Trophoblast cell (in vitro differentiated cells and primary cell): ENCODE measurements at regions not wholly inside any gene's neighbourhood (a gene's known extent, or its start where the extent isn't known, plus 50 kb on each side); places are given as distances from the start of the nearest gene placed in this dataset.

Experiments used
- DNase-seq, 2 donors: peaks; one replicate each; pipeline ENCODE4 v3.0.0-alpha.2; 2016
- H2AFZ ChIP-seq: 2 replicates; pipeline ENCODE4 v1.6.1; 2013; ENCODE audit warnings: low read length, moderate library complexity, mild to moderate bottlenecking; ENCODE audit not compliant: insufficient read depth, poor library complexity
- H2AK5ac ChIP-seq: 2 replicates; pipeline ENCODE4 v1.6.1; 2013; ENCODE audit warnings: mild to moderate bottlenecking, low read length
- H2BK120ac ChIP-seq: 2 replicates; pipeline ENCODE4 v1.6.1; 2013; ENCODE audit warnings: low read length, mild to moderate bottlenecking, moderate library complexity; ENCODE audit not compliant: insufficient read depth, poor library complexity
- H2BK12ac ChIP-seq: 2 replicates; pipeline ENCODE4 v1.6.1; 2013; ENCODE audit warnings: mild to moderate bottlenecking, low read length, moderate library complexity
- H2BK5ac ChIP-seq: 2 replicates; pipeline ENCODE4 v1.6.1; 2013; ENCODE audit warnings: low read length, low read depth, moderate library complexity, mild to moderate bottlenecking; ENCODE audit not compliant: poor library complexity
- H3K14ac ChIP-seq: 2 replicates; pipeline ENCODE4 v1.6.1; 2013; ENCODE audit warnings: mild to moderate bottlenecking, low read length
- H3K18ac ChIP-seq: 2 replicates; pipeline ENCODE4 v1.6.1; 2013; ENCODE audit warnings: mild to moderate bottlenecking, low read length
- H3K23ac ChIP-seq: 2 replicates; pipeline ENCODE4 v1.6.1; 2013; ENCODE audit warnings: low read length
- H3K27ac ChIP-seq: 2 replicates; pipeline ENCODE4 v1.5.1; 2013; ENCODE audit warnings: low read depth, mild to moderate bottlenecking, inconsistent platforms, low read length, moderate library complexity
- H3K27me3 ChIP-seq: 2 replicates; pipeline ENCODE4 v1.6.1; 2013; ENCODE audit warnings: inconsistent platforms, mild to moderate bottlenecking, low read length, moderate library complexity; ENCODE audit not compliant: insufficient read depth
- H3K36me3 ChIP-seq, 2 experiments: 1 replicate in 1 of 2; 2 replicates in 1 of 2; pipeline ENCODE4 v1.6.1; 2013; ENCODE audit warnings: low read length in 2 of 2, mild to moderate bottlenecking in 2 of 2, moderate library complexity in 1 of 2; ENCODE audit not compliant: insufficient read depth in 2 of 2, control insufficient read depth in 1 of 2
- H3K4ac ChIP-seq: 2 replicates; pipeline ENCODE4 v1.6.1; 2013; ENCODE audit warnings: low read depth, mild to moderate bottlenecking, low read length, moderate library complexity
- H3K4me1 ChIP-seq, 2 experiments: 1 replicate in 1 of 2; 2 replicates in 1 of 2; pipeline ENCODE4 v1.6.1; 2013; ENCODE audit warnings: low read length in 2 of 2, mild to moderate bottlenecking in 2 of 2, moderate library complexity in 1 of 2; ENCODE audit not compliant: insufficient read depth in 2 of 2, control insufficient read depth in 1 of 2
- H3K4me2 ChIP-seq: 2 replicates; pipeline ENCODE4 v1.6.1; 2013; ENCODE audit warnings: inconsistent platforms, mild to moderate bottlenecking, low read length, moderate library complexity
- H3K4me3 ChIP-seq: 2 replicates; pipeline ENCODE4 v1.5.1; 2013; ENCODE audit warnings: mild to moderate bottlenecking, low read depth, low read length, inconsistent platforms
- H3K79me1 ChIP-seq: one replicate; pipeline ENCODE4 v1.6.1; 2013; ENCODE audit warnings: low read length
- H3K79me2 ChIP-seq: 2 replicates; pipeline ENCODE4 v1.6.1; 2013; ENCODE audit warnings: low read length, mild to moderate bottlenecking; ENCODE audit not compliant: control insufficient read depth, insufficient read depth, poor library complexity
- H3K9ac ChIP-seq: 2 replicates; pipeline ENCODE4 v1.6.1; 2013; ENCODE audit warnings: mild to moderate bottlenecking, low read length
- H3K9me3 ChIP-seq: 2 replicates; pipeline ENCODE4 v1.6.1; 2013; ENCODE audit warnings: low read depth, mild to moderate bottlenecking, control low read depth, inconsistent platforms, low read length; ENCODE audit not compliant: insufficient read depth
- H4K12ac ChIP-seq: 2 replicates; pipeline ENCODE4 v1.6.1; 2013; ENCODE audit warnings: low read depth, mild to moderate bottlenecking, low read length, moderate library complexity
- H4K8ac ChIP-seq: 2 replicates; pipeline ENCODE4 v1.6.1; 2013; ENCODE audit warnings: low read depth, mild to moderate bottlenecking, low read length, moderate library complexity
- H4K91ac ChIP-seq: one replicate; pipeline ENCODE4 v1.6.1; 2013; ENCODE audit warnings: low read depth, mild to moderate bottlenecking, low read length, moderate library complexity
- WGBS: extraction: QIAGEN DNeasy Blood & Tissue Kit; methylation state at CpG from one replicate; pipeline ENCODE4 v1.1.7; 2013; ENCODE audit warnings: missing lambda C conversion rate; ENCODE audit not compliant: insufficient read length, insufficient coverage; ENCODE audit errors: extremely low coverage; 5-methylcytosine and 5-hydroxymethylcytosine counted together

DNA sequence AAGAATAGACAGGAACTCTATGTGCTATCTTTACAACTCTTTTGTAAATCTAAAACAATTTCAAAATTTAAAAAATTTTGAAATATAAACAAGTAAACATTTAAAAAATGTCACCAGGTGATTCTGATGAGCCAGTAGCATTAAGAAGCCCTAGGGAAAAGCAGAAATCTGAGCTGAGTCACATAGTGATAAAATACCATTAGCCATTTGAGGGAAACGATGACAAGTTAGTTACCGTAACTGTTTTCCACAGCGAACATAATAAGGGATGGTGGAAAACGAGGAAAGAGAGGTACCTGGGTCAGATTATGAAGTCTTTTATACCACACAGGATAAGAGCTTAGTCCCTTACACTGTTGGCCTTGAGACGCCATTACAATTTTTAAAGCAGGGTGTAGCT is 55.5 kb downstream of the PRR15 start:
- H3K9ac ChIP-seq = no peak overlapping the region

DNA sequence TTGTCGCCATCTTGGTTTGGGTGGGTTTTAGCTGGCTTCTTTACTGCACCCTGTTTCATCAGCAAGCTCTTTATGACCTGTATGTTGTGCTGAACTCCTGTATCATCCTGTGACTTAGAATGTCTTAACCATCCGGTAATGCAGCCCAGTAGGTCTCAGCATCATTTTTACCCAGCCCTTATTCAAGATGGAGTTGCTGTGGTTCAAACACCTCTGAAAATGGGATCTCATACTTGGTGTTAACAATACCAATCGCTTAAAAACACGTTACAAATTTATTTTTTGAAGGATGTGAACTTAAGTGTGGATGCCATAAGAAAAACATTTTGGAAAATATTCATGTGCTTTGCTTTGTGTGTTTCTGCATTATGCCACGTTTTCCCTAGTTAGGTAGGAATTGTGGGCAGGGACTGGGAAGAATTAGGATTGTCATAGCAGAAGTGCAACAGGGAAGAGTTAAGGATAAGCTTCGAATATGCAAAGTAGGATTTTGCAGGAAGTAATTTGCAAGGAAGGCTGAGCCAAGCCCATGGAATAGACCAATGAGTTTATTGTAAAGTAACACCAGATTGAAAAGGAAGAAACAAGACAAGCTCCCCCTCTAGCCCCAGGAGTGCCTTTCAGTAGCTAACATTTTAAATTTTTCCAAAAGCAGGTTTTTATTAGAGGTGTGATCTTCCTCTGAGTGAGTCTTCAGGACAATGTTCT is 56.4 kb downstream of the PRR15 start:
- H3K9ac ChIP-seq = no peak overlapping the region
- H3K79me1 ChIP-seq = no peaks in the 10 kb centered on the region
- H2BK12ac ChIP-seq = no peak overlapping the region
- no CpG with 5 or more reads among the region's 6 CpGs for WGBS
- H3K27me3 ChIP-seq = no peaks in the 10 kb centered on the region
- H3K18ac ChIP-seq = no peak overlapping the region
- no peak for DNase-seq
- H3K4me3 ChIP-seq = no peak overlapping the region
- H3K4ac ChIP-seq = no peak overlapping the region
- H3K36me3 ChIP-seq = no peaks in the 10 kb centered on the region
- H2AFZ ChIP-seq = no peak overlapping the region
- no peak overlapping the region for H3K27ac ChIP-seq
- H2BK120ac ChIP-seq = no peak overlapping the region
- H4K8ac ChIP-seq = no peak overlapping the region
- no peaks in the 10 kb centered on the region for H3K79me2 ChIP-seq
- H3K4me2 ChIP-seq = no peak overlapping the region
- H3K23ac ChIP-seq = no peak overlapping the region
- no peak overlapping the region for H2AK5ac ChIP-seq
- H4K91ac ChIP-seq = no peak overlapping the region
- H4K12ac ChIP-seq = no peak overlapping the region
- no peak overlapping the region for H3K14ac ChIP-seq
- no peaks in the 10 kb centered on the region for H3K9me3 ChIP-seq
- H3K4me1 ChIP-seq = peaks cover 5% of the 10 kb centered on the region in 2 experiments
- no peak overlapping the region for H2BK5ac ChIP-seq

More for the DNA sequence above, 55.5 kb downstream of the PRR15 start:
- Histone ChIP-seq H2BK12ac (no peak overlapping the region), H3K14ac (no peak overlapping the region), H3K23ac (no peak overlapping the region), H4K91ac (no peak overlapping the region), H2BK120ac (no peak overlapping the region), H4K12ac (no peak overlapping the region), H2AFZ (no peak overlapping the region), H4K8ac (no peak overlapping the region), H3K27ac (no peak overlapping the region), H3K4me2 (no peak overlapping the region), H3K79me1 (no peaks in the 10 kb centered on the region), H3K4me1 (peaks cover 5% of the 10 kb centered on the region in 2 experiments), H3K18ac (no peak overlapping the region), H3K79me2 (no peaks in the 10 kb centered on the region), H3K27me3 (no peaks in the 10 kb centered on the region), H3K9me3 (no peaks in the 10 kb centered on the region), H3K4me3 (no peak overlapping the region), H2AK5ac (no peak overlapping the region), H2BK5ac (no peak overlapping the region), H3K4ac (no peak overlapping the region), H3K36me3 (no peaks in the 10 kb centered on the region)
- DNase-seq = peak; percentile 44 to 96
- WGBS = no CpG with 5 or more reads among the region's 5 CpGs

DNA sequence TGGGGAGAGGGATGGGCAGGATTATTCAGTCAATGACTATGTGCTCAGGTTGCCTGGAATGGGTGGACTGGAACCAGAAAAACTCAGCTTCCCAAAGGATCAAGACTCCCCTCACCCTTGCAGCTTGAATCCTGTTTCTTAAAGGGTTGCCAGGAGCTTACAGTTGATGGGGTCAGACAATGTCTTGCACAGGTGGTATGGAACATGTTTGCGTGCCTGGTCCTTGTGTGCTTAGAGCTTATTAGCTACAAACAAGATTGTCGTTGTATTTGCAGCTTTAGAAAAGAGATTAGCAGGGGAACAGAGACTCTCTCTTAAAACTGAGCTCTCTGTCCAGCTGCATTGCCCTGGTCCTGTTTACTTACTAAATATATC is 56.9 kb downstream of the PRR15 start:
- H3K23ac ChIP-seq = no peak overlapping the region
- no peak overlapping the region for H2BK5ac ChIP-seq
- no peak overlapping the region for H3K9ac ChIP-seq
- H3K4me2 ChIP-seq = no peak overlapping the region
- no peak overlapping the region for H3K27ac ChIP-seq
- H4K8ac ChIP-seq = no peak overlapping the region
- no peak for DNase-seq
- H2BK120ac ChIP-seq = no peak overlapping the region
- H3K79me2 ChIP-seq = no peaks in the 10 kb centered on the region
- H4K12ac ChIP-seq = no peak overlapping the region
- no peak overlapping the region for H3K14ac ChIP-seq
- H3K27me3 ChIP-seq = no peaks in the 10 kb centered on the region
- no peaks in the 10 kb centered on the region for H3K9me3 ChIP-seq
- WGBS = no CpG with 5 or more reads among the region's 2 CpGs
- no peak overlapping the region for H2BK12ac ChIP-seq
- no peaks in the 10 kb centered on the region for H3K36me3 ChIP-seq
- no peak overlapping the region for H3K18ac ChIP-seq
- H3K79me1 ChIP-seq = no peaks in the 10 kb centered on the region
- H4K91ac ChIP-seq = no peak overlapping the region
- no peak overlapping the region for H3K4ac ChIP-seq
- no peak overlapping the region for H2AK5ac ChIP-seq
- peaks cover 5% of the 10 kb centered on the region in 2 experiments for H3K4me1 ChIP-seq
- no peak overlapping the region for H3K4me3 ChIP-seq
- no peak overlapping the region for H2AFZ ChIP-seq

DNA sequence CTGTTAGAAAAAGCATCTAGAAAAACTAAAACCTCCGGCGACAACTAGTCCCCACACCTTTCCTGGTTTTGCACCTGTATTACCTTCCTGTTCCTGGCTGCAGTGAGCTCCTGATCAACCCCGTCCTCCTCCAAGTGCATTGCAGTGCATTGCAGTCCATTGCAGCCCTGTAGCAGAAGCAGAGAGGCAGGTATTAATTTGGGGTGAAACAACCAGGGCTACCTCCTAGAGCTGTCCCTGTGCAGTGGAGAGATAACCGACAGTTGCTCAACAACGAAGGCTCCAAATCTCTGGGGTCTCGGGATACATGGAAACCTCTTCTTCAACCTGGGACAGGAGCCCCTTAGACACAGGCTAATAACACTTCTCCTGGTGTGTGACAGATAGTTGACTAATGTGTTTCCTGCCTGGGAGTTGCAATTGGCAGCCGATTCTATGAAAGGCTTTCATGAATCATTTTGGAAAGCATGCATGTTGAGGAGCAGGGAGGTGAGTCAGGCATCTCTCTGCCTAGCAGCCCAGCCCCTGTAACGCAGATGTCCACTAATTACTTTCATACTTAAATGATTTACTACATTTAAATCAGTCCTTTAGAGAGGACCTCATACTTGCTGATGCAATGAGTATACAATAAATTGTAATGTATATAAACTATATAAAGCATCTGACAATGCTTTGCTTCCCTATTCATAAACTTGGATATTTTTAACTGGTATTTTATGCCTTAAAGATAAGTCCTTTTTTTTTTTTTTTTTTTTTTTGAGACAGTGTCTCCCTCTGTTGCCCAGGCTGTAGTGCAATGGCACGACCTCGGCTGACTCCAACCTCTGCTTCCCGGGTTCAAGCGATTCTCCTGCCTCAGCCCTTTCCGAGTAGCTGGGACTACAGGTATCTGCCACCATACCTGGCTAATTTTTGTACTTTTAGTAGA is 59.0 kb downstream of the PRR15 start:
- no peak overlapping the region for H3K4ac ChIP-seq
- H3K9ac ChIP-seq = no peak overlapping the region
- no CpG with 5 or more reads among the region's 13 CpGs for WGBS
- no peaks in the 10 kb centered on the region for H3K27me3 ChIP-seq
- H4K91ac ChIP-seq = no peak overlapping the region
- H3K27ac ChIP-seq = no peak overlapping the region
- H3K4me2 ChIP-seq = no peak overlapping the region
- H2BK12ac ChIP-seq = no peak overlapping the region
- H4K12ac ChIP-seq = no peak overlapping the region
- H3K36me3 ChIP-seq = no peaks in the 10 kb centered on the region
- H4K8ac ChIP-seq = no peak overlapping the region
- H3K79me1 ChIP-seq = no peaks in the 10 kb centered on the region
- H3K4me3 ChIP-seq = no peak overlapping the region
- H3K14ac ChIP-seq = no peak overlapping the region
- no peak overlapping the region for H2AK5ac ChIP-seq
- peaks cover 5% of the 10 kb centered on the region in 2 experiments for H3K4me1 ChIP-seq
- no peak overlapping the region for H2BK120ac ChIP-seq
- no peaks in the 10 kb centered on the region for H3K9me3 ChIP-seq
- H2BK5ac ChIP-seq = no peak overlapping the region
- no peak overlapping the region for H3K18ac ChIP-seq
- no peaks in the 10 kb centered on the region for H3K79me2 ChIP-seq
- no peak overlapping the region for H3K23ac ChIP-seq
- DNase-seq = peak; percentile 82 to 88
- no peak overlapping the region for H2AFZ ChIP-seq
